ENCODE measurements at regions not wholly inside any gene's neighbourhood (a gene's known extent, or its start where the extent isn't known, plus 50 kb on each side); places are given as distances from the start of the nearest gene placed in this dataset.
"Not testable (repeated sequence)": the region's sequence is repeated elsewhere in the genome, so short reads cannot be mapped to it uniquely, and the experiment has no call there.

DNA sequence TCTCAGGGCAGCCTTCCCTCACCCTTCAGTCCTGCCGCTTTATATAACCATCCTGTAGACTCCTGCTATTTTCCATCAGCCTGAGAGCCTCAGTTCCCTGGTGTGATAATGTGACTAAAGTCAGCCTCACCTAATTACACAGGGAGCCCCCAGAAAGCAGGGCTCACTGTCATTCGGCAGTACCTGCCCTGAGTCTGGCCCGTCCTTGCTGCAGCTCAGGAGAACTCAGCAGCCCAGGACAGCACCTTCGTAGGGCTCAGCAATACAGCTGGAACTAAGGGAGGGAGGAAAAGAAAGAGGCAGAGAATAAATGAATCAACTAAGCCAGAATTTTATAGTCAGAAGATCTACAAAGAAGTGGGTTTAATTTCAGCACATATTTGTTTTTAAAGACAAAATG is 598.7 kb downstream of the SPATA31A6 start:
- H3K14ac ChIP-seq (ENCODE audit: low read length); H3K4me2 ChIP-seq (ENCODE audit: low read length); H2BK120ac ChIP-seq (ENCODE audit: insufficient read depth, low read length, poor library complexity): not testable (repeated sequence)

GRCh38 chr9:42792725-42793124 is 609.3 kb downstream of the SPATA31A6 start:
- not testable (repeated sequence) for H2AK5ac ChIP-seq (ENCODE audit: low read length); H2AFZ ChIP-seq (ENCODE audit: insufficient read depth, low read length, poor library complexity); H3K18ac ChIP-seq (ENCODE audit: low read length); H3K27ac ChIP-seq (ENCODE audit: low read depth, low read length); H3K14ac ChIP-seq (ENCODE audit: low read length); DNase-seq; H2BK120ac ChIP-seq (ENCODE audit: insufficient read depth, low read length, poor library complexity); H3K4ac ChIP-seq (ENCODE audit: low read depth, low read length); H4K12ac ChIP-seq (ENCODE audit: low read depth, low read length); H3K9me3 ChIP-seq (ENCODE audit: insufficient read depth, low read depth, low read length); H3K27me3 ChIP-seq (ENCODE audit: insufficient read depth, low read length); H2BK5ac ChIP-seq (ENCODE audit: low read depth, low read length, poor library complexity); H3K4me3 ChIP-seq (ENCODE audit: low read depth, low read length); H3K79me2 ChIP-seq (ENCODE audit: control insufficient read depth, insufficient read depth, low read length, poor library complexity); H3K4me1 ChIP-seq (ENCODE audit: control insufficient read depth in 1 of 2, insufficient read depth in 2 of 2, low read length in 2 of 2); H2BK12ac ChIP-seq (ENCODE audit: low read length); H3K79me1 ChIP-seq (ENCODE audit: low read length); H3K4me2 ChIP-seq (ENCODE audit: low read length); H4K8ac ChIP-seq (ENCODE audit: low read depth, low read length); H3K23ac ChIP-seq (ENCODE audit: low read length); H3K9ac ChIP-seq (ENCODE audit: low read length); H4K91ac ChIP-seq (ENCODE audit: low read depth, low read length); H3K36me3 ChIP-seq (ENCODE audit: control insufficient read depth in 1 of 2, insufficient read depth in 2 of 2, low read length in 2 of 2)
- WGBS (ENCODE audit: extremely low coverage, insufficient coverage, insufficient read length) = no CpG with 5 or more reads among the region's 16 CpGs

More for the DNA sequence above, 598.7 kb downstream of the SPATA31A6 start:
- not testable (repeated sequence) for H4K91ac ChIP-seq (ENCODE audit: low read depth, low read length); H3K18ac ChIP-seq (ENCODE audit: low read length); H3K4me3 ChIP-seq (ENCODE audit: low read depth, low read length); H3K4me1 ChIP-seq (ENCODE audit: control insufficient read depth in 1 of 2, insufficient read depth in 2 of 2, low read length in 2 of 2); H3K27ac ChIP-seq (ENCODE audit: low read depth, low read length); H4K12ac ChIP-seq (ENCODE audit: low read depth, low read length); H2AFZ ChIP-seq (ENCODE audit: insufficient read depth, low read length, poor library complexity); H3K9me3 ChIP-seq (ENCODE audit: insufficient read depth, low read depth, low read length); H3K79me1 ChIP-seq (ENCODE audit: low read length); H2BK5ac ChIP-seq (ENCODE audit: low read depth, low read length, poor library complexity); H3K4ac ChIP-seq (ENCODE audit: low read depth, low read length); H3K36me3 ChIP-seq (ENCODE audit: control insufficient read depth in 1 of 2, insufficient read depth in 2 of 2, low read length in 2 of 2); H4K8ac ChIP-seq (ENCODE audit: low read depth, low read length); H3K23ac ChIP-seq (ENCODE audit: low read length); H3K79me2 ChIP-seq (ENCODE audit: control insufficient read depth, insufficient read depth, low read length, poor library complexity); H3K27me3 ChIP-seq (ENCODE audit: insufficient read depth, low read length); DNase-seq; H2AK5ac ChIP-seq (ENCODE audit: low read length); H3K9ac ChIP-seq (ENCODE audit: low read length); H2BK12ac ChIP-seq (ENCODE audit: low read length)
- WGBS (ENCODE audit: extremely low coverage, insufficient coverage, insufficient read length) = no CpG with 5 or more reads among the region's 4 CpGs

- H2BK5ac ChIP-seq (ENCODE audit: low read depth, low read length, poor library complexity); H2AFZ ChIP-seq (ENCODE audit: insufficient read depth, low read length, poor library complexity); H3K27me3 ChIP-seq (ENCODE audit: insufficient read depth, low read length); DNase-seq; H3K9ac ChIP-seq (ENCODE audit: low read length); H3K79me1 ChIP-seq (ENCODE audit: low read length); H4K12ac ChIP-seq (ENCODE audit: low read depth, low read length); H3K4ac ChIP-seq (ENCODE audit: low read depth, low read length); H3K4me2 ChIP-seq (ENCODE audit: low read length); H4K91ac ChIP-seq (ENCODE audit: low read depth, low read length); H3K4me1 ChIP-seq (ENCODE audit: control insufficient read depth in 1 of 2, insufficient read depth in 2 of 2, low read length in 2 of 2); H2BK12ac ChIP-seq (ENCODE audit: low read length); H3K79me2 ChIP-seq (ENCODE audit: control insufficient read depth, insufficient read depth, low read length, poor library complexity); H2BK120ac ChIP-seq (ENCODE audit: insufficient read depth, low read length, poor library complexity); H3K9me3 ChIP-seq (ENCODE audit: insufficient read depth, low read depth, low read length); H2AK5ac ChIP-seq (ENCODE audit: low read length); H3K18ac ChIP-seq (ENCODE audit: low read length); H3K4me3 ChIP-seq (ENCODE audit: low read depth, low read length); H4K8ac ChIP-seq (ENCODE audit: low read depth, low read length); H3K36me3 ChIP-seq (ENCODE audit: control insufficient read depth in 1 of 2, insufficient read depth in 2 of 2, low read length in 2 of 2); H3K27ac ChIP-seq (ENCODE audit: low read depth, low read length); H3K14ac ChIP-seq (ENCODE audit: low read length); H3K23ac ChIP-seq (ENCODE audit: low read length): not testable (repeated sequence)
- WGBS (ENCODE audit: extremely low coverage, insufficient coverage, insufficient read length) = no CpG with 5 or more reads among the region's 1 CpG
Observed at GRCh38 chr9:42798571-42798970, 615.1 kb downstream of the SPATA31A6 start.

GRCh38 chr9:42802716-42803115 is 619.3 kb downstream of the SPATA31A6 start:
- H3K36me3 ChIP-seq (ENCODE audit: control insufficient read depth in 1 of 2, insufficient read depth in 2 of 2, low read length in 2 of 2); H2BK12ac ChIP-seq (ENCODE audit: low read length); H3K23ac ChIP-seq (ENCODE audit: low read length); H3K9me3 ChIP-seq (ENCODE audit: insufficient read depth, low read depth, low read length); DNase-seq; H3K4me3 ChIP-seq (ENCODE audit: low read depth, low read length); H3K9ac ChIP-seq (ENCODE audit: low read length); H3K4me1 ChIP-seq (ENCODE audit: control insufficient read depth in 1 of 2, insufficient read depth in 2 of 2, low read length in 2 of 2); H4K91ac ChIP-seq (ENCODE audit: low read depth, low read length); H4K8ac ChIP-seq (ENCODE audit: low read depth, low read length); H3K27me3 ChIP-seq (ENCODE audit: insufficient read depth, low read length); H3K14ac ChIP-seq (ENCODE audit: low read length); H3K4ac ChIP-seq (ENCODE audit: low read depth, low read length); H4K12ac ChIP-seq (ENCODE audit: low read depth, low read length); H3K79me2 ChIP-seq (ENCODE audit: control insufficient read depth, insufficient read depth, low read length, poor library complexity); H3K79me1 ChIP-seq (ENCODE audit: low read length); H3K27ac ChIP-seq (ENCODE audit: low read depth, low read length); H2BK5ac ChIP-seq (ENCODE audit: low read depth, low read length, poor library complexity); H3K4me2 ChIP-seq (ENCODE audit: low read length); H2AFZ ChIP-seq (ENCODE audit: insufficient read depth, low read length, poor library complexity); H3K18ac ChIP-seq (ENCODE audit: low read length); H2BK120ac ChIP-seq (ENCODE audit: insufficient read depth, low read length, poor library complexity); H2AK5ac ChIP-seq (ENCODE audit: low read length): not testable (repeated sequence)
- no CpG with 5 or more reads among the region's 4 CpGs for WGBS (ENCODE audit: extremely low coverage, insufficient coverage, insufficient read length)
